ENCODE measurements at regions not wholly inside any gene's neighbourhood (a gene's known extent, or its start where the extent isn't known, plus 50 kb on each side); places are given as distances from the start of the nearest gene placed in this dataset.

- no peak overlapping the region for H3K27ac ChIP-seq (ENCODE audit: low read depth, low read length)
- no peaks in the 10 kb centered on the region for H3K9me3 ChIP-seq (ENCODE audit: control insufficient read depth in 1 of 2, insufficient read depth in 1 of 2, low read depth in 1 of 2, low read length in 2 of 2)
- RAD21 ChIA-PET (ENCODE audit: low non-redundant PET in 1 of 2, low total read pairs in 2 of 2, uncharacterized antibody in 2 of 2, unreplicated experiment in 2 of 2) = no interaction called here
- ATAC-seq (no peak), DNase-seq (ENCODE audit: low read depth, low spot score) (no peak)
- TF ChIP-seq SP1 (IDR thresholded peaks at IDR 0.05; ENCODE audit: low read depth) (no peak), ZFX (IDR thresholded peaks at IDR 0.05) (no peak), ZNF274 (IDR thresholded peaks at IDR 0.05; ENCODE audit: low read depth, low read length) (no peak), RAD21 (IDR thresholded peaks at IDR 0.05; ENCODE audit: low read depth) (no peak), FOSL1 (IDR thresholded peaks at IDR 0.05; ENCODE audit: low read depth) (no peak)
- intact Hi-C loops (cut with micrococcal nuclease) = no loop called here
- POLR2A ChIA-PET = no interaction called here
- no peaks in the 10 kb centered on the region for H3K9me2 ChIP-seq (ENCODE audit: insufficient read depth)
- H3K27me3 ChIP-seq (ENCODE audit: insufficient read depth, low read length) = peaks cover 12% of the 10 kb centered on the region; the same call in 1 of the 2 replicates
- H3K4me3 ChIP-seq (replicated peaks in 1 of 2; ENCODE audit: low read depth in 1 of 2, low read length in 2 of 2) = no peak overlapping the region
- no peaks in the 10 kb centered on the region for H3K79me2 ChIP-seq (ENCODE audit: insufficient read depth, low read length)
- no peaks in the 10 kb centered on the region for H4K20me1 ChIP-seq (ENCODE audit: insufficient read depth)
- H3K4me1 ChIP-seq (ENCODE audit: control insufficient read depth in 1 of 2, insufficient read depth in 2 of 2, low read length in 2 of 2) = no peaks in the 10 kb centered on the region
- CTCF ChIA-PET = no interaction called here
- H3K36me3 ChIP-seq (ENCODE audit: control insufficient read depth in 1 of 2, insufficient read depth in 2 of 2, low read length in 2 of 2) = no peaks in the 10 kb centered on the region
- H3K4me2 ChIP-seq (ENCODE audit: low read length) = no peak overlapping the region
- H3K9ac ChIP-seq (ENCODE audit: low read length) = no peak overlapping the region
- no peak overlapping the region for H2AFZ ChIP-seq (ENCODE audit: low read depth, low read length, poor library complexity, severe bottlenecking)
- BruUV-seq (replicated peaks) = no TSS peak
Measured at GRCh38 chr14:49313108-49313507, 273.1 kb downstream of the RPS29 start.

DNA sequence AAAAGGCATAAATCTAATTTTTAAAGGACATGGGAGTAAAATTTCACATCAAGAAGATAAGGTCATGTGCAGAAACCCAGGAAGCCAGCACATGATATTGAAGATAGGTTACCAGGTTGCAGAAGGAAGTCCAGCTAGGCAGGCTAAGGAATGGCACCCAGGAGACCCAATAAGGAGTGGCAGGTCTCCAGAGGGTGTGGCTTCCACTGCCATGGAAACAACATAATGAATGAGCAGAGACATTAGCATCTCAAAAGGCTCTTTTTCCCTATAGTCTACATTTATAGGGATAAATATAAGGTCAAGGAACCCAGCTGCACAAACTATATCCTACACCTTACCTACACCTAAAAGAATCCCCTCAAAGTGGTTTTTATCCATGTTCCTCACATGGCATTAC lies 275.9 kb downstream of the RPS29 start:
- H3K4me2 ChIP-seq (ENCODE audit: low read length) = no peak overlapping the region
- H3K9me3 ChIP-seq (ENCODE audit: control insufficient read depth in 1 of 2, insufficient read depth in 1 of 2, low read depth in 1 of 2, low read length in 2 of 2) = no peaks in the 10 kb centered on the region
- no peak overlapping the region for H3K4me3 ChIP-seq (replicated peaks in 1 of 2; ENCODE audit: low read depth in 1 of 2, low read length in 2 of 2)
- TF ChIP-seq ELF1 (IDR thresholded peaks at IDR 0.05; ENCODE audit: borderline replicate concordance, low read depth) = no peak
- TF ChIP-seq CBX3 (IDR thresholded peaks at IDR 0.05; ENCODE audit: low read depth) = no peak
- no peak for TF ChIP-seq ZBTB33 (IDR thresholded peaks at IDR 0.05; ENCODE audit: extremely low read depth, insufficient replicate concordance, low read length)
- TF ChIP-seq CEBPB (IDR thresholded peaks at IDR 0.05; ENCODE audit: low read depth) = no peak
- no peak for TF ChIP-seq REST (IDR thresholded peaks at IDR 0.05; ENCODE audit: low read depth)
- no peak for TF ChIP-seq SIN3A (IDR thresholded peaks at IDR 0.05; ENCODE audit: low read depth)
- TF ChIP-seq EZH2 (IDR thresholded peaks at IDR 0.05) = no peak
- TF ChIP-seq TCF7L2 (IDR thresholded peaks at IDR 0.05; ENCODE audit: borderline replicate concordance, extremely low read depth, insufficient read depth, insufficient read length) = no peak
- TF ChIP-seq ZFX (IDR thresholded peaks at IDR 0.05) = no peak
- no peak for TF ChIP-seq YY1 (IDR thresholded peaks at IDR 0.05; ENCODE audit: extremely low read depth, insufficient replicate concordance, low read depth, low read length)
- TF ChIP-seq EGR1 (IDR thresholded peaks at IDR 0.05; ENCODE audit: low read depth) = no peak
- no peak for TF ChIP-seq RAD21 (IDR thresholded peaks at IDR 0.05; ENCODE audit: low read depth)
- no peak for TF ChIP-seq JUND (IDR thresholded peaks at IDR 0.05)
- no peak for TF ChIP-seq SRF (IDR thresholded peaks at IDR 0.05; ENCODE audit: low read depth)
- TF ChIP-seq, protein P1, sequence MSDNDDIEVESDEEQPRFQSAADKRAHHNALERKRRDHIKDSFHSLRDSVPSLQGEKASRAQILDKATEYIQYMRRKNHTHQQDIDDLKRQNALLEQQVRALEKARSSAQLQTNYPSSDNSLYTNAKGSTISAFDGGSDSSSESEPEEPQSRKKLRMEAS (IDR thresholded peaks at IDR 0.05) = no peak
- ChIA-PET RAD21 (ENCODE audit: low non-redundant PET in 1 of 2, low total read pairs in 2 of 2, uncharacterized antibody in 2 of 2, unreplicated experiment in 2 of 2) (no interaction called here), POLR2A (no interaction called here), CTCF (no interaction called here)
- H3K4me1 ChIP-seq (ENCODE audit: control insufficient read depth in 1 of 2, insufficient read depth in 2 of 2, low read length in 2 of 2) = no peaks in the 10 kb centered on the region
- no peak overlapping the region for H3K9ac ChIP-seq (ENCODE audit: low read length)
- H4K20me1 ChIP-seq (ENCODE audit: insufficient read depth) = no peaks in the 10 kb centered on the region
- H2AFZ ChIP-seq (ENCODE audit: low read depth, low read length, poor library complexity, severe bottlenecking) = no peak overlapping the region
- no peaks in the 10 kb centered on the region for H3K9me2 ChIP-seq (ENCODE audit: insufficient read depth)
- DNase-seq (ENCODE audit: low read depth, low spot score) (no peak), ATAC-seq (no peak)
- BruUV-seq (replicated peaks) = no TSS peak
- H3K27me3 ChIP-seq (ENCODE audit: insufficient read depth, low read length) = peaks cover 12% of the 10 kb centered on the region; the same call in 1 of the 2 replicates
- intact Hi-C loops (cut with micrococcal nuclease) = no loop called here
- no peak overlapping the region for H3K27ac ChIP-seq (ENCODE audit: low read depth, low read length)
- H3K36me3 ChIP-seq (ENCODE audit: control insufficient read depth in 1 of 2, insufficient read depth in 2 of 2, low read length in 2 of 2) = no peaks in the 10 kb centered on the region
- H3K79me2 ChIP-seq (ENCODE audit: insufficient read depth, low read length) = no peaks in the 10 kb centered on the region
